Effector memory CD8-positive, alpha-beta T cell (primary cell): ENCODE measurements at regions not wholly inside any gene's neighbourhood (a gene's known extent, or its start where the extent isn't known, plus 50 kb on each side); places are given as distances from the start of the nearest gene placed in this dataset.

Experiments
- ATAC-seq: fragments of 150-1000 bp; cut with Tn5 transposase; replicated peaks from 2 replicates; pipeline ENCODE4 v1.10.0; 2021; ENCODE audit warnings: mild to moderate bottlenecking, moderate library complexity
- DNase-seq, 3 experiments: peaks; one replicate each; pipeline ENCODE4 v3.0.0; 2021
- H3K27ac Mint-ChIP-seq, 2 donors: one replicate each; pipeline ENCODE4 v1.8.0; 2022; ENCODE audit warnings: mild to moderate bottlenecking in 2 of 2, mixed read lengths in 2 of 2, moderate library complexity in 2 of 2
- H3K27me3 Mint-ChIP-seq, 2 donors: one replicate each; pipeline ENCODE4 v1.8.0; 2022; ENCODE audit warnings: mixed read lengths in 2 of 2
- H3K36me3 Mint-ChIP-seq: one replicate; pipeline ENCODE4 v1.8.0; 2022; ENCODE audit warnings: mild to moderate bottlenecking, moderate library complexity, mixed read lengths; ENCODE audit not compliant: insufficient read depth
- H3K4me1 Mint-ChIP-seq, 2 donors: one replicate each; pipeline ENCODE4 v1.8.0; 2022; ENCODE audit warnings: low read depth in 2 of 2, mixed read lengths in 2 of 2
- H3K4me3 Mint-ChIP-seq, 2 donors: one replicate each; pipeline ENCODE4 v1.8.0; 2022; ENCODE audit warnings: mild to moderate bottlenecking in 2 of 2, mixed read lengths in 2 of 2, moderate library complexity in 2 of 2
- H3K9me3 Mint-ChIP-seq, 2 donors: one replicate each; pipeline ENCODE4 v1.8.0; 2022; ENCODE audit warnings: mixed read lengths in 2 of 2

GRCh38 chr18:47558110-47558750 lies 306.8 kb upstream of the SKOR2 start:
- H3K36me3 Mint-ChIP-seq = no peaks in the 10 kb centered on the region
- no peak for DNase-seq
- no peak overlapping the region for H3K27ac Mint-ChIP-seq
- H3K4me1 Mint-ChIP-seq = no peaks in the 10 kb centered on the region
- no peak for ATAC-seq
- H3K4me3 Mint-ChIP-seq = no peak overlapping the region
- H3K27me3 Mint-ChIP-seq = peaks cover 39 to 58% of the 10 kb centered on the region in 2 donors
- no peaks in the 10 kb centered on the region for H3K9me3 Mint-ChIP-seq

- Mint-ChIP-seq H3K36me3 (no peaks in the 10 kb centered on the region), H3K27me3 (peaks cover 39 to 57% of the 10 kb centered on the region in 2 donors), H3K4me1 (no peaks in the 10 kb centered on the region), H3K27ac (no peak overlapping the region), H3K4me3 (no peak overlapping the region), H3K9me3 (no peaks in the 10 kb centered on the region)
- ATAC-seq = no peak
- DNase-seq = no peak
Measured at GRCh38 chr18:47557160-47557559, 305.7 kb upstream of the SKOR2 start.

GRCh38 chr18:47552783-47553182 lies 301.3 kb upstream of the SKOR2 start:
- no peaks in the 10 kb centered on the region for H3K36me3 Mint-ChIP-seq
- no peak overlapping the region for H3K27ac Mint-ChIP-seq
- no peaks in the 10 kb centered on the region for H3K4me1 Mint-ChIP-seq
- peaks cover 10 to 31% of the 10 kb centered on the region in 2 donors for H3K27me3 Mint-ChIP-seq
- ATAC-seq (no peak), DNase-seq (no peak)
- H3K9me3 Mint-ChIP-seq = no peaks in the 10 kb centered on the region
- no peak overlapping the region for H3K4me3 Mint-ChIP-seq

GRCh38 chr18:47550611-47551010 lies 299.2 kb upstream of the SKOR2 start:
- H3K4me1 Mint-ChIP-seq = no peaks in the 10 kb centered on the region
- no peak overlapping the region for H3K4me3 Mint-ChIP-seq
- no peak overlapping the region for H3K27ac Mint-ChIP-seq
- DNase-seq = no peak
- ATAC-seq = no peak
- no peaks in the 10 kb centered on the region for H3K9me3 Mint-ChIP-seq
- no peaks in the 10 kb centered on the region for H3K36me3 Mint-ChIP-seq
- H3K27me3 Mint-ChIP-seq = peaks cover 0 to 32% of the 10 kb centered on the region in 2 donors

DNA sequence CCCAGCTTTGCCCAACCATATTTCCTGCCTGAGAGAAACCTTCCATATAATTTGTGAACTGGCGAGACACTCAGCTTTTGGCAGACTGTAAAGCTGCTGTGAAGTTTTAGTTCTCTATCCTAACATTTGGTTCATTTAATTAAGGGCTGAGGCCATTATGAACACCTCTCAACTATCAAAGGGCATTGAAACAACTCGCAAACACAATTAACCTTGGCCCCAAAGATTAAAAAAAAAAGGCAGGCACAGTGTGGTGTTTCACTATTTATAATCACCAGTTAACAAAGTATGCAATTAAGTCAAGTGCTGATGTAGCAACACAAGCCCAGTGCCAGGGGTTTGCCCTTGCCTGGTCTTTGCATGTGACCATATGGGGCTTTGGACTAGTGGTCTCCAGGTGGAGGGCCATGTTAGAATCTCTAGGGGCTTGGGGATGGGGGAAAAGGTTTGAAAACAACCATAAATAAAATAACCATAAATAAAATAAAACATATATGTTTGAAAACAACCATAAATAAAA lies 297.6 kb upstream of the SKOR2 start:
- H3K27me3 Mint-ChIP-seq = peaks cover 0 to 36% of the 10 kb centered on the region in 2 donors
- H3K4me1 Mint-ChIP-seq = no peaks in the 10 kb centered on the region
- H3K4me3 Mint-ChIP-seq = no peak overlapping the region
- H3K27ac Mint-ChIP-seq = no peak overlapping the region
- ATAC-seq = no peak
- no peaks in the 10 kb centered on the region for H3K9me3 Mint-ChIP-seq
- H3K36me3 Mint-ChIP-seq = no peaks in the 10 kb centered on the region
- DNase-seq = no peak

DNA sequence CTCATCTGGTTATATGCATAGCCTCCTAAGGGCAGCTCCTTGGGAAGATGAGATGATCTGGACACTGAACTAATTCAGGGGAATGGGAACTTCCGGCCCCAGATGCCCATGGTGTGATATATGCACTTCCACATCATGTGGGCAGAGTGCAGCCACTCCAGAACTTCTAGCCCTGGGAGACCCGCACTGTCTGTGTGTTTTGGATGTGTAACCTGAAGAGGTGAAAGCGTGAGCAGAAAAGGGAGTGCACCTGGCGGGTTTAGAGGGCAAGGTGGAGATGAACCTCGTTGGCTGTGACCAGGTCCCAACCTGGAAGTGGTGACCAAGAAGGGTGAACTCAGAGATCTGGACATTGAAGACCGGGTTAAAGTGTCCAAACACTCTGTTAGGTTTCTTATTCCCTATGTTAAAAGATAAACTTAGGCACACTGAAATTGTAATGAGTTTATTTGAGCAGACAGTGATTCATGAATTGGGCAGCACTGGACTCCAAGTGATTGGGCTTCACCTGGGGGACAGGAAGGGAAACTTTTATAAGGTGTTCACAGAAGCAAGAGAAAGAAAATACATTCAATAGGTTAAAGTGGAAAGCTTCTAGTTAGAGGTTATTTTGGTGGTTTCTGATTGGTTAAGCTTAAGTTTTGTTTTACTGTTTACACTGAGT lies 296.2 kb upstream of the SKOR2 start:
- no peak for ATAC-seq
- H3K27ac Mint-ChIP-seq = no peak overlapping the region

DNA sequence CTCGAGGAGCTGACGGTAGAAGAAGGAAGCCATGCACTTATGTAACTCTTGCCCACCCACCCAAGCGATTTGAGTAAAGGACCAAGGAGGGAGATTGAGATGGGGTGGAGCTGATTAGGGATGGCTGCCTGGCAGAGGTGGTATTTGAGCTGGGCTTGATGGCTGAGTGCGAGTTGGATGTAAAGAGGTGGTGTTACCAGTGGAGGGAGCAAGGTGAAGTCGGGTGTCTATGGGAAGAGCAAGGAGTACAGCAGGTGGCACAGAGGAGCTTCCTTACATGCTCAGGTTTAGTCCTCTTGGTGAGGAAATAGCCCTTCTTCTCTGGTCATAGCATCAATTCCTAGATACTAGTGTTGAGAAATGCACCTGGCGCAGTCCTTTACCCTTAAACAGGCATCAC lies 294.2 kb upstream of the SKOR2 start:
- Mint-ChIP-seq H3K27me3 (peaks cover 4 to 29% of the 10 kb centered on the region in 2 donors), H3K4me3 (no peak overlapping the region), H3K27ac (no peak overlapping the region), H3K36me3 (no peaks in the 10 kb centered on the region), H3K4me1 (no peaks in the 10 kb centered on the region), H3K9me3 (no peaks in the 10 kb centered on the region)
- DNase-seq (no peak), ATAC-seq (no peak)

More for the DNA sequence above, 296.2 kb upstream of the SKOR2 start:
- DNase-seq = no peak
- peaks cover 4 to 36% of the 10 kb centered on the region in 2 donors for H3K27me3 Mint-ChIP-seq
- H3K4me3 Mint-ChIP-seq = no peak overlapping the region
- no peaks in the 10 kb centered on the region for H3K9me3 Mint-ChIP-seq
- no peaks in the 10 kb centered on the region for H3K4me1 Mint-ChIP-seq
- H3K36me3 Mint-ChIP-seq = no peaks in the 10 kb centered on the region

DNA sequence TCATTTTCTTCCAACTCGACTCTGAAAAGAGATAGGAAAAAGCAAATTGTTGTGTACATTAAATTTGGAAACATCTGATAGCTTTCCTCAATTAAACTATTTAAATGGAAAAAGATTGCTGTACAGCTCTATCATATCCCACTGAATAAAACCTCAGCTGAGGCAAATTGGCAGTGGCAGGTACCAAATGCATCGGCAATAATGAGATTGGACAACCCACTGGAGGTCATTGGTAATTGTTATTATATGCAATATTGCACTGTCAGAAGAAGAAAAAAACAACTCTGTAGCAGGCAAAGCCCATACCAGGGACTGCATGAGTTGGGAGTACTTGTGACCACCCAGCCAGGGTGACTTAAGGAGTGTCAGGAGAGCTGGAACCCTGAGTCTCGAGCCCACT lies 291.6 kb upstream of the SKOR2 start:
- Mint-ChIP-seq H3K9me3 (no peaks in the 10 kb centered on the region), H3K4me3 (no peak overlapping the region), H3K36me3 (no peaks in the 10 kb centered on the region), H3K27me3 (peaks cover 4 to 27% of the 10 kb centered on the region in 2 donors), H3K4me1 (no peaks in the 10 kb centered on the region), H3K27ac (no peak overlapping the region)
- DNase-seq = no peak
- no peak for ATAC-seq

DNA sequence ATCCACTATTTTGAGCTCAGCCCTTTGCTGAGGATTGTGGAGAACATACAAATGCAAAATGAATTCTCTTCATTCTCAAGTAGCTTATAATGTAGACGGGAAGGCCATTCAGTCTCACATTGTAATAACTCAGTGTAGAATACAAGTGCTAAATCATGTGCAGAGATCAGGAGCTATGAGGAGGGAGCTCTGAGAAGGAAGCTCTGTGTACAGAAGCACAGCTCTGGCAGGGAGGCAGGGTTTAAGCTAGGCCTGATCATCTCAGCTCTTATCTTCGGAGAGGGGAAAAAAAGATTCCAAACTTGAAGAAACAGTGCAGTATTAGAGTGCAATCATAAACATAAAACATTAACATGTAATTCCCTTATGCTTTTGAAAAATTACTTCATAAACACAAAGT lies 291.1 kb upstream of the SKOR2 start:
- no peaks in the 10 kb centered on the region for H3K36me3 Mint-ChIP-seq
- no peak overlapping the region for H3K27ac Mint-ChIP-seq
- ATAC-seq (no peak), DNase-seq (no peak)
- no peaks in the 10 kb centered on the region for H3K4me1 Mint-ChIP-seq
- H3K9me3 Mint-ChIP-seq = no peaks in the 10 kb centered on the region
- peaks cover 4 to 27% of the 10 kb centered on the region in 2 donors for H3K27me3 Mint-ChIP-seq
- no peak overlapping the region for H3K4me3 Mint-ChIP-seq

DNA sequence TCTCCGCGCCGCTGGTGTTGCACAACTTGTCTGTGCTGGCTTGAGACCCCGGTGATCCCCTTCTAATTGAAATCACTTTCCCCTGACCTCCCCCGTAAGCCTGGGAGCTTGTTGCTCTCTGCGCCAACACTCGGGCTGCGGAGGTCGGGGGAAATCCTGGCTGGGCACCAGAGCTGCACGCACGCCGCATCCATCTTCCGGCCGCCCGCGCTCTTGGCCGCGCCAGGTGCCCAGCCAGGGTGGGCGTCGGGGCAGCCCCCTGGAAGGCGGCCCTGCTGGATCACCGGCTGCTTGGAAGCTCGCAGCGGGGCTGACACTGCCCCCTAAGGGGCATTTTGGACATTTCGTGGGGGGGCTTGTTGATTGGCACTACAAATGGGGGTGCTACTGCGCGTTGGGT lies 280.3 kb upstream of the SKOR2 start:
- Mint-ChIP-seq H3K4me1 (no peaks in the 10 kb centered on the region), H3K27ac (no peak overlapping the region), H3K4me3 (no peak overlapping the region), H3K9me3 (peaks cover 0 to 2% of the 10 kb centered on the region in 2 donors), H3K27me3 (peaks cover 24 to 31% of the 10 kb centered on the region in 2 donors), H3K36me3 (no peaks in the 10 kb centered on the region)
- ATAC-seq (no peak), DNase-seq (no peak)

DNA sequence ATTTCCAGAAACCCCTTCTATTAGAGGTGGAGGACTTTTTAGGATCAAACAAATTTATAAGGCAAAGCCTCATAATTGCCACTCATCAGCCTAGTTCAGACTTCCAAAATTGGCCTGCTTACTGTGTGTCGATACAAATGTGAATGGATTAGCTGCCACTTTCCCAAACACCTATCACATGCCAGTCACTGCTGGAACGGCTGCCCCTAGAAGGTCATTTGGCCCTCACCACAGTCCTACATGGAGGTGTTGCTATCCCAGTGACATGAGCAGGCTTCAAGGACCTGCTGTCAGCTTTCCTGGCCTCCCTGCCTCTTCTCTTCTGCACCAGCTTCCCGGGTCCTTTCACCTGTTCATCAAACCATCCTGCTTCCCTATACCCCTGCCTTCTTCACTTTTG lies 279.2 kb upstream of the SKOR2 start:
- Mint-ChIP-seq H3K27ac (no peak overlapping the region), H3K4me1 (no peaks in the 10 kb centered on the region), H3K36me3 (no peaks in the 10 kb centered on the region), H3K9me3 (peaks cover 0 to 2% of the 10 kb centered on the region in 2 donors), H3K4me3 (no peak overlapping the region), H3K27me3 (peaks cover 26 to 31% of the 10 kb centered on the region in 2 donors)
- no peak for ATAC-seq
- no peak for DNase-seq

DNA sequence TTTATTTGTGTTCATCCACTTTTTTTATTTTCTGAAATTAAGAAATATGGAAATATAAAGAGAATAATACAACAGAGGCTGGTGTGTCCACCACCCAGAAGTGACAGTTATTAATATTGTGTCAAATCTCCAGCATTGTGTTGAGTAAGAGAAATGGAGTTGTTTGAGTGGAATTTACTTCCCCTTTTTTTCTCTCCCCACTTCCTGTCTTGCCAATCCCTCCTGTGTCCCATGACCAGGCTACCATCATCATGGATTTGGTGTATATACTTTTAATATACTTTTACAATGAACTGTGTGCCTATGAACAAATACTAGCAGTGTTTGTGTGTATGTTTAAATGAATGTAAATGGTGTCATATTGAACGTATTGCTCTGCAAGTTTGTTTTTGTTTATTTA lies 276.9 kb upstream of the SKOR2 start:
- Mint-ChIP-seq H3K27me3 (peaks cover 34 to 39% of the 10 kb centered on the region in 2 donors), H3K36me3 (no peaks in the 10 kb centered on the region), H3K4me1 (no peaks in the 10 kb centered on the region), H3K4me3 (no peak overlapping the region), H3K27ac (no peak overlapping the region), H3K9me3 (peaks cover 0 to 2% of the 10 kb centered on the region in 2 donors)
- no peak for ATAC-seq
- DNase-seq = no peak

GRCh38 chr18:47526147-47526546 lies 274.7 kb upstream of the SKOR2 start:
- Mint-ChIP-seq H3K9me3 (peaks cover 0 to 2% of the 10 kb centered on the region in 2 donors), H3K4me1 (no peaks in the 10 kb centered on the region), H3K27me3 (peaks cover 30 to 34% of the 10 kb centered on the region in 2 donors), H3K4me3 (no peak overlapping the region), H3K27ac (no peak overlapping the region), H3K36me3 (no peaks in the 10 kb centered on the region)
- DNase-seq = no peak
- ATAC-seq = no peak

DNA sequence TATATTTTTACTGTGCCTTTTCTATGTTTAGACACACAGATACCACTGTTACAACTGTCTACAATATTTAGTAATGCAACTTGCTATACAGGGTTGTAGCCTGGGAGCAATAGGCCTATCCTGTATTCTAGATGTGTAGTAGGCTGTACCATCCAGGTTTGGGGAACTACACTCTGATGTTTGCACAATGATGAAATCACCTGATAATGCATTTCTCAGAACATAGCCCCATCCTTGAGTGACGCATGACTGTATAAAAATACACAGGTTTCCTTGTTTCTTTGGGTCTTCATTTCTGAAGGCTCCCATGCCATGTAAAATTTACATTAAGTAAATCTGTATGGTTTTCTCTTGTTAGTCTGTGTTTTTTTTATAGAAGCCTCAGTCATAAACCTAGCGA lies 270.9 kb upstream of the SKOR2 start:
- ATAC-seq (no peak), DNase-seq (no peak)
- Mint-ChIP-seq H3K4me1 (no peaks in the 10 kb centered on the region), H3K27ac (no peak overlapping the region), H3K36me3 (no peaks in the 10 kb centered on the region), H3K27me3 (peaks cover 14 to 16% of the 10 kb centered on the region in 2 donors), H3K4me3 (no peak overlapping the region), H3K9me3 (peaks cover 0 to 1% of the 10 kb centered on the region in 2 donors)
